Right lung (tissue), 2 donors: ENCODE measurements at regions not wholly inside any gene's neighbourhood (a gene's known extent, or its start where the extent isn't known, plus 50 kb on each side); places are given as distances from the start of the nearest gene placed in this dataset.
A peak's percentile ranks its signal among the peaks of the same experiment; 100 is the strongest.

Experiments
- DNase-seq, 2 donors: peaks; one replicate each; pipeline ENCODE4 v3.0.0-alpha.2; 2013

DNA sequence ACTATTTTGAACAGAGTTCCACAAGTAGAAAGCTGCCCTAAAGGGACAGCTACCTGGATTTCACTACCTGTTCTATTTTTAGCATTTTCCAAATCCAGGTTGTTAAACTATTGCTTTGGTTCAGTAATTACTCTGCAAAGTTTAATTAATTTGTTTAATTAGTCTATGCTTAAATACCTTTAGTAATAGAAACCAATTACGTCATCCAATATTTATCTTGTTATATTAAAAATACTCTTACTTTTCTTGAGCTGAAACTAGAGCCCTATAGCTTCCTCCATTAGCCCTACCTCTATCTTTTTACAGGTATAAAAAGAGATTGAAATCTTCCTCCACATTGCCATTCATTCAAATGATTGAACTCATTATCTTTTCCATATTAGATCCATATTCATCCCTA, 514.6 kb downstream of the DSC3 start:
- DNase-seq, result no peak

DNA sequence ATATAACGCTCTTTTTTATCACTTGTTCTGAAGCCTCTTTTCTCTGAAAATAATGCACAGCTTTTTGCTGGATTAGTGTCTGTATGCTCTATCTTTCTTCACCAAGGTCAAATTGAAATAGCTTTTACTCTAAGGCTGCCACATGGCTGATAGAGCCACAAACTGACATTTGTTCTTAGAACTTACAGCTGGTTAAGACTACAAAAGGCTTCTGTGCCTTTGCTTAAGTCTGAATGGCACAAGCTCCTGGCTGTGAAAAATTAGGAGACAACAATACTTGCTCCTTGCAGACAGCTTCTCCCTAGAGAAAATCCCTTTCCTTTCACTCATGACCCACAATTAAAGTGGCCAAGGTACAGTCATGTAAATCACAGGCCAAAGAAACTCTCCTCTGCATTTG, 515.3 kb downstream of the DSC3 start:
- no peak for DNase-seq

DNA sequence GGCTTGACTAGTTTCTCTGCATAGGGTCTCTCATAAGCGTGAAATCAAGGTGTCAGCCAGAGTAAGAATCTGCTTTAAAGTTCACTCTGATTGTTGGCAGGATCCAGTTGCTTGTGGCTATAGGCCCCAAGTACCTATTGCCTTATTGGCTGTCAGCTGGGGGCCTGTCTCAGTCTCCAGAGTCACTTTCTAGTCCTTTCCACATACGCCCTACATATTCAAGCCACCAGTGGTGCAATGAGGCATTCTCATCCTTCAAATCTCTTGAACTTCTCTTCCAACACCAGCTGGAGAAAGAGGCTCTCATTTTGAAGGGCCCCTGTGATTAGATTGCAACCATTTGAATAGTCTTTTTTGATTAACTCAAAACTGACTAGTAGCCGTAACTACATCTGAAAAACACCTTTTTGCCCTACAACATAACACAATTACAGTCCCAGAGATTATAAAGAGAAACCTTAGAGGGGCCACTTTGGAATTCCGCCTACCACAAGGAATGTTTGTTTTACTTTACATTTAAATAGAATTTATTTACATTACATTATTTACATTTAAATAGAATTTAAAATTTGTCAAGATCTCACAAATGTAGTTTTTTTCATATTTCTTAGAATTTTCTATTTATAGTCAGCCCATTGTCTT, 520.1 kb downstream of the DSC3 start:
- DNase-seq, result no peak

DNA sequence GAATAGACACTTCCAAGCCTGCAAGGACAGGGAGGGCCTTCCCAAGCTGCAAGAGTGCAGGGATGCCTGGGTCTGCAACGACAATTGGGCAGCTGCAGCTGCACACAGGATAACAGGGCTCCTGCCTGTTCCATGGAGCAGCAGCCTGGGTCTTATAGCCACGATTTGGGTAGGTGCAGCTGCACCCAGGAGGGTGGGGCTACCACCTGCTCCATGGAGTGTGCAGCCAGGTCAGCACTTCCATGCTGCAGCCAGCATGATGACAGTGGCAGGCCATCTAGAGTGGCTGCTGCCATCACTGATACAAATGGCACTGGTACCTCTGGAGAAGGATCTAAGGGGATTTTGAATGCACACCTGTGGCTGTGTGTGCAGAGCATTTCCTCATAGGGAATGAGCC, 528.5 kb downstream of the DSC3 start:
- DNase-seq, result no peak

DNA sequence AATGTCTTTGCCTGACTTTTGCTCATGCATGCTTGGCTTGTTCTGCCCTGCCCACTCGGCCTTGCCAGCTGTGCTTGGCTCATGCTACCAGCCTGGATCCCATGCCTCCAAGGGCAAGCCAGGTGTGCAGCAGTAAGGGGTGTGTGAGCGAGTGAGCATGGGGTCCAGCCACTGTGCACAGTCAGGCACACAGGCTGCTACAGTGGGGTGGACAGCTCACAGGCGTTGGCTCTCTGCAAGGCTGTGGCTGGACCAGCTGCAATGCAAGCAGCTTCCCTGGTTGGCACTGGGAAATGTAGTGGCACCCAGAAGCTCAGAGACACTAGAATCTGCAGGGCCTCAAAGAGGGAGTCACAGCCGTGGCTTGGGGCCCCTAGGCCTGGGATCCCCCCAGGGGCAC, 529.7 kb downstream of the DSC3 start:
- no peak for DNase-seq

DNA sequence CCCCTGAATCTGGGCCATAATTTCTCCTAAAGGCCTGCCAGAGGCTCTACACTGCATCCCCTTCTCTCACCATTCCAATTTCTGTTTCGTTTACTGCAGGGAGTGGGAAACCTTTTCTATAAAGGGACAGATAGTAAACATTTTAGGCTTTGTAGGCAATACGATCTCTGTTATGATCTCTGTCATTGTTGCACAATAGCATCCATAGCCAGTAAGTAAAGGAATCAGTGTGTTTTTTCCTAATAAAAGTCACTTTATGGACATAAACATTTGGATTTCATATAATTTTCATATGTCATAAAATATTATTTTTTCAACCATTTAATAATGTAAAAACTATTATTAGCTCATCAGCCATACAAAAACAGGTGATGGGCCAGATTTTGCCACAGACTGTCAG, 531.7 kb downstream of the DSC3 start:
- DNase-seq, result no peak

DNA sequence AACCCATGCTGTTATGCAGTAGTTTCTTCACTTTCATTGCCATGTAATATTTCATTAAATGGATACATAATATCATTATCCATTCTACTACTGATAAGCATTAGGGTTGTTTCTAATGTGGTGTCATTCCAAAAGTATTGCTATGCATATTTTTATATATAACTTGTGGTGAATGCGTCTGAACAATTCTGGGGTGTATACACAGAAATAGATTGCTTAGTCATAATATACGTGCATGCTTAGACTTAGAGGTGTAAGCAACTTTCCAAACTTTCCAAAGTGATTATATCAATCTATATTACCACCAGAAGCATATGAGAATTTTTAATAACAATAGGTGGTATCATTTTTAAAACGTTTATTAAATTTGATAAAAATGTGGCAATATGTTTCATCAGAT, 540.9 kb downstream of the DSC3 start:
- no peak for DNase-seq

DNA sequence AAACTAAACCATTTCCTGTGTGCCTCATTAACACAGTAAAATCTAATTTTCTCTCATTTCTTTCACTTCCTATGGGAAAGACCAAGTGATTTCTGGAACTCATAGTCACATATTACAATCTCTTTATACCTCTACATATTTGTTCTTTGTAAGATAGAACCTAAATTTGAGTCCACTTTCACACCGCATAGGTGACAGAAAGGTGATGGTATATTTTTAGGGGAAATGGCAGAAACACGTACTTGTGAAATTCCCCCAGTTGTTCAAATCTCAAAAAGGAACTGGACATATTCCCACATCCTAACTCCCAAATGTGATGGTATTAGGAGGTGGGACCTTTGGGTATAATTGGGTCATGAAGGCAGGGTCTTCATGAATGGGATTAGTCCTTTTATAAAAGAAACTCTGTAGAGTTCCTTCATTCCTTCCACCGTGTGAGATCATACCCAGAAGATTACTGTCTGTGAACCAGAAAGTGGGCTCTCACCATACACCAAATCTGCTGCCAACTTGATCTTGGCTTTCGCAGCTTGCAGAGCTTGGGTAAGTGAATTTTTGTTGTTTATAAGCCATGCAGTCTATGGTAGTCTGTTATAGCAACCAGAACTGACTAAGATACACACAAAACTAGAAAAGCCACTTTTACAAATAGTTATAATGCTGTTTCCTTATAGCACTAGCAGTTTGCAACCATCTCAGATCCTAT, 542.1 kb downstream of the DSC3 start:
- no peak for DNase-seq

DNA sequence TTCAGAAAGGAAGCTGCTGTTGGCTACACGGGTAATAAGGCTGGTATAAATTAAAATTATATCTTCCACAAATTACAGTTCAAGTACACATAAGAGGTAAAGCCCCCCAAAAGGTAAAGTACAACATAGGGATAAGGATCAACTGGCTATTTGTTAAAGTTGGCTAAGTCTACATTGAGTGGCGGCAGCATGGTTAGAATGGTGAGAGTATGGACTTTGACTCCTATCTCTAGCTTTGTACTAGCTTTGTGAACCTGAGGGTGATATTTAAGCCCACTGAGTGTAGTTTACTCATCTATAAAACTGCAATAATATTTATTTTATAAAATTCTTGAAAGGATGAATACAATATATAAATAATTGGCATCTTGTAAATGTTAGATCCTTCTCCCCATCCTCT, 542.8 kb downstream of the DSC3 start:
- no peak for DNase-seq

DNA sequence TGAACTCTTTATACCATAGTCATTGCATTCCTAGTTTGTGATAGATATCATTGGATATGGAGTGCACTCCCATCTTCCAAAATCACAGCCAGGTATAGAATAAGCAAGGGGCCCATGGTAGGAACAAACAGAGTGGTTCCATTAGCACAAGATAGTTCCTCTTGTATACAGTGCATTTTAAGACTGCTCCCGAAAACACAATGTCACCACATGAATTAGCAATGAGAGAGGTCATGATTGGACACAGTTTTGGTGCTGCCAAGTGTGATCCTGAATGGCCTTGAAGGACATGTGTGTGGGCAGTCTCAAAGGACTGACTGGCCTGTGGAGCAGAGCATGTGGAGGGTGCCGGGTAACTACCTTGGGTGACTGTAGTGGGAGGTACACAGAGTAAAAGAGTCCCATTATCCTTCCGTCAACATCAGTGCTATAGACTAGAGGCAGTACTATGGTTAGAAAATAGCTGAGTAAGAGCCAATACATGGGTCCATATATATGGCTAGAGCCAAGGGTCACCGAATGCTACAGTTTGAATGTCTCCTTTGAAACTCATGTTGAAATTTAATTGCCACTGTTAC, 549.9 kb downstream of the DSC3 start:
- no peak for DNase-seq

DNA sequence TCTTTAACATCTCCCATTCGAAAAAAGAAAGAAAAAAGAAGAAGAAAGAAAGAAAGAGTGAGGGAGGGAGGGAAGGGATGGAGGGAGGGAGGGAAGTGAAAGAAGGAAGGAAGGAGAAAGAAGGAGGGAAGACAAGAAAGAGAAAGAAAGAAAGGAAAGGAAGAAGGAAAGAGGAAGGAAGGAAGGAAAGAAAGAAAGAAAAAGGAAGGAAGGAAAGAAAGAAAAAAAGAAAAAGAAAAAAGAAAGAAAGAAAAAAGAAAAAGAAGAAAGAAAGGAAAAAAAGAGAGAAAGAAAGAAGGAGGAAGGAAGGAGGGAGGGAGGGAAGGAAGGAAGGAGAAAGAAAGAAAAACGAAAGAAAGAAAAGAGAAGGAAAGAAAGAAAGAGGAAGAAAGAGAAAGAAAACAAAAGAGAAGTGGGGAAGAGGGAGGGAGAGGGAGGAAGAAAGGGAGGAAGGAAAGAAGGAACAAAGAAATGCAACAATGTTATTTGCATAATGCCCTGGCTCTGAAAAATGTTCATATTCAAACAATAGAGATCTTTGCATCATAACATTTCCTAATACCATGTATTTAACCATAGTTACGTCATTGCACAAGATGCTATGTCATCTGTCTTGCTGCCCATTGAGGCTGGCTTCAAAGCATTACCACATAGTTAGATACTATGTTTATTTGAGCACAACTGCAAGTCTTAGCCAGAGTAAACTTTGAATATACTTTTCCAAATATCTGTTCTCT, 550.6 kb downstream of the DSC3 start:
- DNase-seq, result no peak

DNA sequence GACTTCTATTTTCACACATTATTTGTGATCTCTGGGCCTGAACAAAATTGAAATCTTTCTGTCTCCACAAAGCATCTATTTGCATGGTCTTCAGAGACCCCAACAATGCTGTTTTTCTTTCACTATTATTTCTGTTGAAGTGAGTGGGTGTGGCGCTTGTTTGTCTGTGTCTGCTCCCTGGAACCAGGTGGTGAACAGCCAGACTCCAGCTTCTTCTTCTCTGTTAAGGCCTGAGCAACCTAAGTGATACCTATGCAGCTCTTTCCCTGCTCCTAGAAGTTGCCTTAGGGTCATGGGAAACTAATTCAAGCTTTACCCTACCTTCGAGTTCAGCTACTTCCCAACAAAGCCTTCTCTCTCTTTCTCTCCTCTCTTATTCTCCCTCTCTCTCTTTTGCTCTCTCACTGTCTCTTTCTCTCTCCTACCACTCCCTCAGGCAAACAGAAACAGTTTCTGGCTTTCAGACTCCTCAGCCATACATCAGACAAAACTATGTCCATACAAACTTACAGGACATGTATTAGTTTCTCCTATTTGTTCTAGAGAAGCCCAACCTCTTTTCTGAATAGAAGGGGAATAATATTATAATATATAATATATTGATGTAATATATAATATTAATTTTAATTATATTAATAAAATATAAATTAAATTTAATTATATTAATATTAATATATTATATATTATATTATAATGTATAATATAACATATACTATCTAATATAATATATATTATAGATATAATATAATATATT, 552.5 kb downstream of the DSC3 start:
- DNase-seq, result no peak

DNA sequence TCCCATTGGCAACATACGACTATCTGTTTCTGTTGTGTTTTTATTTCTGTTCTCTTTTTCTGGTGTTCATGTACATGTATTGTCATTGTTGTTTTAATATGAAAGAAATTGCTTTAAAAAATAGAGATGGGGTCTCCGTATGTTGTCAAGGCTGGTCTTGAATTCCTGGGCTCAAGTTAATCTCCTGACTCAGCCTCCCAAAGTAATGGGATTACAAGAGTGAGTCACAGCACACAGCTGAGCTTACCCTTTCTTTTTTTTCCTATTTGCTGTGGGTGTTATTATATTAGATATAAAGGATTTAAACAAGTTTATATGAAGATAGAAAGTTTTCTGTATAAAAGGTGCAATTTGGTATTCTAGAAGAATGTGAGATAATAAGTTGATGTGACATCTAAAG, 554.6 kb downstream of the DSC3 start:
- DNase-seq, result no peak

DNA sequence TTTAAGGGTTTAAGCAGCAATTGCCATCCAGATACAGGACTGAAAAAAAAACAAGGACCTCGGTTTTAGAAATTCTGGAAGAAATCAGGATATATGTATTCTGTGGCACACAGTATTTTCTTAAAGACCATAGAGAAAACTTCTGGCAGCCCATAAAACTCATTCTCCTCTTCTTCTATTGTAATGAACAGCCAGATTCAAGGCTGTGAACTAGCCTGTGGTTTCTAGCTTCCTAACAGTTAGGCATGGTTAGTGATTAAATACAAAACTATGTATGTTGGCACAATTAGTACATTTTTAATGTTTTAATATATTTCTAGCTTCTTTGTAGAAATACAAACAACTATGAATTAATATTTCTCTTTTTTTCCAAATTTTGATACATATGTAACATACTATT, 555.7 kb downstream of the DSC3 start:
- no peak for DNase-seq

DNA sequence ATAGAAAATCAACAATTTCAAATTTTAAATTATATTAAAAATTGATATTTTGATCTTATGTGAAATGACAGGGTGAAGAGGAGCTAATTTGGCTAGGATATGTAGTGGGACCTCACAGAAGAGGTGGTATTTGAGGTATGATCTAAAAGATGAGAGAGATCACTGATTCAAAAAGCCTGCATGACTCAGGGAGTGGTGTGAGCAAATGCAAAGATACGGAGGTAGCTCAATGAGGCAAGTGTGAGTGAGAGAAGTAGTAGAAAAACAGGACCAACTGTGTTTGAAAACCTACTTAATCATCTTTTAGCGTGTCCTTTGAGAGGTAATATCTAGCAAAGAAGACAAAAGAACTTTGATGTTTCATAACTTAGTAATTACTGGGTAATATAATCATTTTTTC, 557.5 kb downstream of the DSC3 start:
- no peak for DNase-seq

DNA sequence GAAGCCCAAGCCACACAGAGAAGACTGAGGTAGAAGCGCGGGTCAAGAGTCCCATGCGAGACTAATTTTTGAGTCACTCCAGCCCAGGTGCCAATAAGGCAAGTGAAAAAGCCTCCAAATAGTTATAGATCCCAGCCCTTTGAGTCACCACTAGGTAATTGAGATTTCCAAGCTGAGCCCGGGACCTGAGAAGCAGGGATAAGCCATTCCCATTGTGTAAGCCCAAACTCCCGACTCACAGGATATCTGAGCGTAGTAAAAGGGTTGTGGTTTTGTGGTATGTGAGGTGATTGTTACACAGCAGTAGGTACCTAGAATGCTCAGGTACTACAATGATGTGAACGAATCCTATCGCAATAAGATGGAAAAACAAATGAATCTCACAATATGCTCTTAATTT, 560.7 kb downstream of the DSC3 start:
- no peak for DNase-seq

DNA sequence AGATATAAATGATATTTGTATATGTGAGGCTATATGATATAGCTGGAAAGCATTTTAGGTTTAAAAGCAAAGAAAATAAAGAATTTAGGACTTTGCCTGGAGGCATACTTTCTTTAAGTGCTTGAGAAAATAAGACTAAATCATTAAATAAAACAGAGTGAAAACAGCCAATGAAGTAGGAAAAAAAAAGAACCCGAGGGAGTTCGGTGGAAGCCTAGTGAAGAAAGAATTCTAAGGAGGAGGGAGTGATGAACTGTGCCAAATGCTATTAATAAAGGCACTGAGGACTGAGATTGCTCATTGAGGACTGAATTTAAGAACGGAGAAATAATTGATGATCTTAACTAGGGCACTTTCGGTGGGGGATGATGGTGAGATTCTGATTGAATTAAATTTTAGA, 573.5 kb downstream of the DSC3 start:
- DNase-seq, result no peak

DNA sequence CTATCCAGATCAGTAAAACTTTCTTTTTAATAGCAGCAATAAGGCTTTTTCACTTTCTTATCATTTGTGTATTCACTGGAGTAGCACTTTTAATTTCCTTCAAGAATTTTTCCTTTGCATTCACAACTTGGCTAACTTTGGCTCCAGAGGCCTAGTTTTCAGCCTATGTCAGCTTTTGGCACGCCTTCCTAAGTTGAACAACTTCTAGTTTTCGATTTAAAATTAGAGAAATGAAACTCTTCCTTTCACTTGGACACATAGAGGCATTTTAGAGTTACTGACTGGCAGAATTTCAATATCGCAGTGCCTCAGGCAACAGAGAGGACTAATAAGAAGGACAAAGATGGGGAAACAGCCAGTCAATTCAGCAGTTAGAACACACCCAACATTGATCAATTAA, 577.4 kb downstream of the DSC3 start:
- peak; percentile 11 to 20 for DNase-seq

DNA sequence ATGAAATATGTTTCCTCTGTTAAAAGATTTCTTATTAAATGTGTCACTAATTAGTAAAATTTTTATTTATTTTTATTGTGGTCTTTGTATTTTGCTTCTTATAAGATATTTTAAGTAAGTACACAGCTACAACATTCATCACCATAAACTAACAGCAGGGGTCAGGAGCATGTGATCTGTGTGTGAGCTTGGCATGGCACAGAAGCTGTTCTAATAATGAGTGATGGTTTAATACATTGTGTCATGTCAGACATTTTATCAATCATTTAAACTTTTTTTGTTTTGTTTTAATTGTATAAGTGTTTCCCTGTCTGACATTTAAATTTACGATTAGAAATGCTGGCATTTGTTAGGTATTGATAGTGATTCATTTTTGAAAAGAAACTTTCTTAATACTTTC, 585.4 kb downstream of the DSC3 start:
- no peak for DNase-seq

DNA sequence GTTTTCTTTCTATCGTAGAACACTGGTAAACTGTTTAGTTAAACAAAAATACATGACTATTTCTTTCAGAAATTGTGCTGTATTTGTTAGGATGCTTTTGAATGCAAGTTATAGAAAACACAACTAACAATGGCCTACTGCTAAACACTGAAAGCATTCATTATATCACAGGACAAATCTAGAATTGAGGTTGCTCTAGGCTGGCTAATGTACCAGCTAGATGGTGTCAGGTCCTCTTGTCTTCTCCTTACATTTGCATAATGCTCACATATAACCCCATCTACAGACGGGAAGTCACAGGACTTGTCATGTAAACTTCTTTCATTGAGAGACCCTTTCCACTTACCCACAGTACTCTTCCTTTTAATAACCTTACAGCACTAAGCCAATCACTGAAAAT, 586.8 kb downstream of the DSC3 start:
- DNase-seq, result no peak

DNA sequence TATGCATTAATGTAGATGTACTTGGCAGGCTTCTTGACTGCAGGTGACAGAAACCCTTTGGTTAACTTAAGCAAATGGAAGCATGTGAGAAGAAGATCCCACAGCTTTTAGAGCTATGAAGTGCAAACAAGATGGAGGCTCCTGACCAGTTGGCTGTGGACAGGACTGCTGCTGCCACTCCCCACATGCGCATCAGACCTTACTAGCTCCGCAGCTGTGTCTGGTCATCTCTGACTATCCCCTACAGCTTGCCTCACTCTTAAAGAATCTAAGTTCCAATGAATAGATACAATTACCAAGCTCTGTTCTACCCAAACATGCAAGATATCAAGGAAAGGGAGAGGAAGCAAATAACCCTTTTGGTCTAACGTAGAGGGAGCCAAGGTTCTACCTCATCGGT, 587.6 kb downstream of the DSC3 start:
- DNase-seq, result no peak

DNA sequence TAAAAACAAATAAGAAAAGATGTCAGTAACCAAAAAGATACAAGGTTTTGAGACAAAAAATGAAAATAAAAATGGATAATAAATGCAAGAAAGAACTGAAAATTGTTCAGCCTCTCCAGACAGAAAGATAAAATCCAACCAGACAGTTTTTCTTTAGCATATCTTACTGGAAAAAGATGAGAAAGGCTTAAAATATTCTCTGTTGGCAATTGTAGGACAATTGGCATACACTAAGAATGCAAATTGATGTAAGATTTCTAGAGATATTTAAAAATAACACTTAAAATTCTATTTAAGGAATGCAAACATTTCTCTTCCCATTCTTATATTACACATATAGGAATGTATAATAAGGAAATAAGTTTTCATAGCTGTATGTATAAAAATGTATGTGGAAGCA, 590.6 kb downstream of the DSC3 start:
- no peak for DNase-seq
